Stimulated activated naive CD8-positive, alpha-beta T cell treated with anti-CD3 and anti-CD28 coated beads, Interleukin-15, amount 100 ng/mL, for 72 hours (primary cell): ENCODE measurements at regions not wholly inside any gene's neighbourhood (a gene's known extent, or its start where the extent isn't known, plus 50 kb on each side); places are given as distances from the start of the nearest gene placed in this dataset.
"Not testable (repeated sequence)": the region's sequence is repeated elsewhere in the genome, so short reads cannot be mapped to it uniquely, and the experiment has no call there.

Source experiments
- ATAC-seq: fragments of 150-1000 bp; cut with Tn5 transposase; 2 replicates; pipeline ENCODE4 v1.10.0; 2021; ENCODE audit warnings: mild to moderate bottlenecking, moderate library complexity
- DNase-seq, 2 donors: peaks; one replicate each; pipeline ENCODE4 v3.0.0; 2021 to 2022
- H3K27ac Mint-ChIP-seq, 2 donors: one replicate each; pipeline ENCODE4 v1.8.0; 2022; ENCODE audit warnings: mild to moderate bottlenecking in 2 of 2, mixed read lengths in 2 of 2, moderate library complexity in 2 of 2
- H3K27me3 Mint-ChIP-seq: one replicate; pipeline ENCODE4 v1.8.0; 2022; ENCODE audit warnings: mixed read lengths
- H3K4me1 Mint-ChIP-seq: one replicate; pipeline ENCODE4 v1.8.0; 2022; ENCODE audit warnings: mild to moderate bottlenecking, mixed read lengths
- H3K4me3 Mint-ChIP-seq, 2 donors: one replicate each; pipeline ENCODE4 v1.8.0; 2022; ENCODE audit warnings: mild to moderate bottlenecking in 2 of 2, mixed read lengths in 2 of 2, moderate library complexity in 1 of 2
- H3K9me3 Mint-ChIP-seq, 2 donors: one replicate each; pipeline ENCODE4 v1.8.0; 2022; ENCODE audit warnings: mixed read lengths in 2 of 2

- Mint-ChIP-seq H3K9me3 (no peaks in the 10 kb centered on the region), H3K27me3 (no peaks in the 10 kb centered on the region), H3K4me3 (no peak overlapping the region), H3K27ac (no peak overlapping the region), H3K4me1 (no peaks in the 10 kb centered on the region)
- ATAC-seq: no peak
- no peak for DNase-seq
These were observed 142.9 kb upstream of the PCGF5 start for GRCh38 chr10:91077549-91078071.

- DNase-seq: no peak
- Mint-ChIP-seq H3K9me3 (no peaks in the 10 kb centered on the region), H3K27ac (no peak overlapping the region), H3K4me3 (no peak overlapping the region), H3K4me1 (no peaks in the 10 kb centered on the region), H3K27me3 (no peaks in the 10 kb centered on the region)
- no peak for ATAC-seq
These were observed 139.7 kb upstream of the PCGF5 start for GRCh38 chr10:91080776-91081175.

- no peaks in the 10 kb centered on the region for H3K27me3 Mint-ChIP-seq
- no peaks in the 10 kb centered on the region for H3K9me3 Mint-ChIP-seq
- H3K4me3 Mint-ChIP-seq: no peak overlapping the region
- no peak for DNase-seq
- no peak for ATAC-seq
- no peak overlapping the region for H3K27ac Mint-ChIP-seq
- no peaks in the 10 kb centered on the region for H3K4me1 Mint-ChIP-seq
These were observed 138.0 kb upstream of the PCGF5 start for GRCh38 chr10:91082447-91082846.

GRCh38 chr10:91088300-91089140, 131.9 kb upstream of the PCGF5 start:
- no peaks in the 10 kb centered on the region for H3K4me1 Mint-ChIP-seq
- no peaks in the 10 kb centered on the region for H3K27me3 Mint-ChIP-seq
- peak overlapping the region in 1 of 2 donors; percentile 27 for H3K27ac Mint-ChIP-seq
- no peak for DNase-seq
- H3K9me3 Mint-ChIP-seq: peaks cover 0 to 13% of the 10 kb centered on the region in 2 donors
- ATAC-seq: peak; percentile 49
- no peak overlapping the region for H3K4me3 Mint-ChIP-seq

- H3K4me1 Mint-ChIP-seq: peaks cover 5% of the 10 kb centered on the region
- no peaks in the 10 kb centered on the region for H3K27me3 Mint-ChIP-seq
- ATAC-seq: no peak
- peaks cover 9 to 34% of the 10 kb centered on the region in 2 donors for H3K9me3 Mint-ChIP-seq
- H3K27ac Mint-ChIP-seq: no peak overlapping the region
- no peak for DNase-seq
- H3K4me3 Mint-ChIP-seq: no peak overlapping the region
These were observed 129.5 kb upstream of the PCGF5 start for GRCh38 chr10:91090761-91091529.

DNA sequence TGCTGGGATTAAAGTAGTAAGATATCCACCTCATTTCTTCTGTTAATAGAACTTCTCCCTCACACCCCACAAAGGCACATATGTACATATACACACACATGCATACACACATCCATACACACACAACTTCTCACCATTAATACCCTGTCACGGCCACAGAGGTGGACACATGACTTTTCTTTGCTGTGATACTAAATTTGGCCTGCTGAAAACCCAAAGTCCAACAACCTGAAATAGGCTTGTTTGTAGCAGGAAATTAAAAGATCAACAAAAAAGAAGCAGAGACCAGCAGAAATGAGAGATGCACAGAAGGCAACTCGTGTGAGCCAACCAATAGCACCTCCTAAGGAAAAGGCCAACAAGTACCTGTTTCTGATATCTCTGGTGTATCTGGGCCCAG, 128.7 kb upstream of the PCGF5 start:
- peaks cover 14 to 35% of the 10 kb centered on the region in 2 donors for H3K9me3 Mint-ChIP-seq
- peaks cover 5% of the 10 kb centered on the region for H3K4me1 Mint-ChIP-seq
- no peaks in the 10 kb centered on the region for H3K27me3 Mint-ChIP-seq
- no peak for ATAC-seq
- DNase-seq: no peak
- no peak overlapping the region for H3K27ac Mint-ChIP-seq
- no peak overlapping the region for H3K4me3 Mint-ChIP-seq

DNA sequence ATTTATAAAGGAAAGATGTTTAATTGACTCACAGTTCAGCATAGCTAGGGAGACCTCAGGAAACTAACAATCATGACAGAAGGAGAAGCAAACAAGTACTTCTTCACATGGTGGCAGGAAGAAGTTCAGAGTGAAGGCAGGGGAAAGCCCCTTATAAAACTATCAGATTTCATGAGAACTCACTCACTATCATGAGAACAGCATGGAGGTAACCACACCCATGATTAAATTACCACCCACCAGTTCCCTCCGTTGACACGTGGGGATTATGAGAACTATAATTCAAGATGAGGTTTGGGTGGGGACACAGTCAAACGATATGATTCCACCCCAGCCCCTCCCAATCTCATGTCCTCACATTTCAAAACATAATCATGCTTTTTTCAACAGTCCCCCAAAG, 124.2 kb upstream of the PCGF5 start:
- Mint-ChIP-seq H3K9me3 (peaks cover 22 to 52% of the 10 kb centered on the region in 2 donors), H3K4me1 (peaks cover 5% of the 10 kb centered on the region), H3K27me3 (no peaks in the 10 kb centered on the region), H3K4me3 (no peak overlapping the region), H3K27ac (no peak overlapping the region)
- DNase-seq (no peak), ATAC-seq (no peak)

DNA sequence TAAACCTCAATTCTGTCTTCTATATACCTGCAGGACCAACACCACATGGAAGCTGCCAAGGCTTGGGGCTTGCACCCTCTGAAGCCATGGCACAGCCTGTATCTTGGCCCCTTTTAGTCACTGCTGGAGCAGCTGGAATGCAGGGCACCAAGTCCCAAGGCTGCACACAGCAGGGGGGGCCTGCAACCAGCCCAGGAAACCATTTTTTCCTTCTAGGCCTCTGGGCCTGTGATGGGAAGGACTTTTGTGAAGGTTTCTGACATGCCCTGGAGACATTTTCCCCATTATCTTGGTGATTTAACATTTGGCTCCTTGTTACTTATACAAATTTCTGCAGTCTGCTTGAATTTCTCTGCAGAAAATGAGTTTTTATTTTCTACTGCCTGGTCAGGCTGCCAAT, 123.2 kb upstream of the PCGF5 start:
- H3K9me3 Mint-ChIP-seq: peaks cover 22 to 51% of the 10 kb centered on the region in 2 donors
- H3K27ac Mint-ChIP-seq: no peak overlapping the region
- H3K27me3 Mint-ChIP-seq: no peaks in the 10 kb centered on the region
- no peak for ATAC-seq
- H3K4me3 Mint-ChIP-seq: no peak overlapping the region
- DNase-seq: no peak
- peaks cover 5% of the 10 kb centered on the region for H3K4me1 Mint-ChIP-seq

DNA sequence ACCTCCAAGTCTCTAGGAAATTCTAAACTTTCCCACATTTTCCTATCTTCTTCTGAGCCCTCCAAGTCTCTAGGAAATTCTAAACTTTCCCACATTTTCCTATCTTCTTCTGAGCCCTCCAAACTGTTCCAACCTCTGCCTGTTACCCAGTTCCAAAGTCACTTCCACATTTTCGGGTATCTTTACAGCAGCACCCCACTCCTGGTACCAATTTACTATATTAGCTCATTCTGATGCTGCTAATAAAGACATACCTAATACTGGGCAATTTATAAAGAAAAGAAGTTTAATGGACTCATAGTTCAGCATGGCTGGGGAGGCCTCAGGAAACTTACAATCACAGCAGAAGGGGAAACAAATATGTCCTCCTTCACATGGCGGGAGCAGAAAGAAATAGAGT, 122.4 kb upstream of the PCGF5 start:
- H3K4me3 Mint-ChIP-seq, H3K27ac Mint-ChIP-seq, DNase-seq, H3K27me3 Mint-ChIP-seq, H3K4me1 Mint-ChIP-seq, ATAC-seq: not testable (repeated sequence)
- peaks cover 22 to 44% of the 10 kb centered on the region in 2 donors for H3K9me3 Mint-ChIP-seq

GRCh38 chr10:91103384-91104192, 116.9 kb upstream of the PCGF5 start:
- H3K4me1 Mint-ChIP-seq: no peaks in the 10 kb centered on the region
- H3K27ac Mint-ChIP-seq: no peak overlapping the region
- no peak for ATAC-seq
- H3K27me3 Mint-ChIP-seq: no peaks in the 10 kb centered on the region
- DNase-seq: no peak
- peaks cover 7 to 11% of the 10 kb centered on the region in 2 donors for H3K9me3 Mint-ChIP-seq
- H3K4me3 Mint-ChIP-seq: no peak overlapping the region

- Mint-ChIP-seq H3K9me3 (peaks cover 7 to 11% of the 10 kb centered on the region in 2 donors), H3K27ac (peak overlapping the region in 1 of 2 donors; percentile 60), H3K4me3 (no peak overlapping the region), H3K4me1 (no peaks in the 10 kb centered on the region), H3K27me3 (no peaks in the 10 kb centered on the region)
- ATAC-seq: no peak
- DNase-seq: no peak
These were observed 116.0 kb upstream of the PCGF5 start for GRCh38 chr10:91104193-91105041.

GRCh38 chr10:91105269-91105668, 115.2 kb upstream of the PCGF5 start:
- Mint-ChIP-seq H3K27ac (no peak overlapping the region), H3K4me3 (no peak overlapping the region), H3K9me3 (peaks cover 7 to 11% of the 10 kb centered on the region in 2 donors), H3K27me3 (no peaks in the 10 kb centered on the region), H3K4me1 (no peaks in the 10 kb centered on the region)
- ATAC-seq (peak; percentile 12), DNase-seq (no peak)

GRCh38 chr10:91108820-91109219, 111.6 kb upstream of the PCGF5 start:
- no peaks in the 10 kb centered on the region for H3K27me3 Mint-ChIP-seq
- no peak overlapping the region for H3K4me3 Mint-ChIP-seq
- DNase-seq: no peak
- H3K9me3 Mint-ChIP-seq: peaks cover 7 to 11% of the 10 kb centered on the region in 2 donors
- H3K27ac Mint-ChIP-seq: no peak overlapping the region
- no peak for ATAC-seq
- no peaks in the 10 kb centered on the region for H3K4me1 Mint-ChIP-seq

- Mint-ChIP-seq H3K4me1 (no peaks in the 10 kb centered on the region), H3K27me3 (no peaks in the 10 kb centered on the region), H3K9me3 (peaks cover 7 to 11% of the 10 kb centered on the region in 2 donors), H3K27ac (no peak overlapping the region), H3K4me3 (no peak overlapping the region)
- ATAC-seq (no peak), DNase-seq (no peak)
These were observed 109.4 kb upstream of the PCGF5 start for GRCh38 chr10:91111060-91111459.
